Activated CD4-positive, alpha-beta T cell treated with anti-CD3 and anti-CD28 coated beads, Interleukin-2, amount 50 U/mL, for 16 hours (primary cell): ENCODE measurements at regions not wholly inside any gene's neighbourhood (a gene's known extent, or its start where the extent isn't known, plus 50 kb on each side); places are given as distances from the start of the nearest gene placed in this dataset.

Source experiments
- DNase-seq: peaks from one replicate; pipeline ENCODE4 v3.0.0-alpha.2; 2020

DNA sequence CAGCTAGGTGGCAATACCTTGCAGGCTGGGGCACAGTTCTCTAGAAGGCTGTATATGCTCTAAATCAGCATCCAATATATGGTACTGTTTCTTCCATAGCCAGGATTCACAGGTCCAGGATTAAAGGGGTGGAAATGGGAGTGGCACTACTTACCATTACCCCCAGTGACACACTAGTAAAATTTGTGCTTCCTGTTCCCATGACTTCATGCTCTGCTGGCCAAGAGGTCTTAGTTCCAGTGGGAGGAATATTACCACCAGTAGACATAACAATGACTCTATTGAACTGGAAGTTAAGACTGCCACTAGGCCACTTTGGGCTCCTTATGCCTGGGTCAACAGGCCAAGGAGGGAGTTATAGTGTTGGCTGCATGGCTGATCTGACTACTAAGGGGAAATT, 174.3 kb upstream of the TNFAIP3 start:
- no peak for DNase-seq

DNA sequence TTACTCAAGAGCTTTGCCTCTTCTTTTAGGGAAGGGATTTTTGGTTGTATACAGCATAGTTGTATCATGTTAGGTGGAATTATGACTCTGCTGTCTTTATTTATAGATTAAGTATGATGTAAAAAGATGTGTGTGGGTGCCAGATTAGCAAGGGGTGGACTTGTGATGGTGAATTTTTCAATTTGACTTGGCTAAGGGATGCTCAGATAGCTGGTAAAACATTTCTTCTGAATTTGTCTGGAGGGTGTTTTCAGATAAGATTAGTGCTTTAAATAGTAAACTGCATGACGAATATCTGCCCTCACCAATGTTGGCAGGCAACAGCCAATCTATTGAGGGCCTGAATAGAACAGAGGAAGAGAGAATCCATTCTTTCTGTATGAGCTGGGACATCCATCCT, 173.3 kb upstream of the TNFAIP3 start:
- no peak for DNase-seq

DNA sequence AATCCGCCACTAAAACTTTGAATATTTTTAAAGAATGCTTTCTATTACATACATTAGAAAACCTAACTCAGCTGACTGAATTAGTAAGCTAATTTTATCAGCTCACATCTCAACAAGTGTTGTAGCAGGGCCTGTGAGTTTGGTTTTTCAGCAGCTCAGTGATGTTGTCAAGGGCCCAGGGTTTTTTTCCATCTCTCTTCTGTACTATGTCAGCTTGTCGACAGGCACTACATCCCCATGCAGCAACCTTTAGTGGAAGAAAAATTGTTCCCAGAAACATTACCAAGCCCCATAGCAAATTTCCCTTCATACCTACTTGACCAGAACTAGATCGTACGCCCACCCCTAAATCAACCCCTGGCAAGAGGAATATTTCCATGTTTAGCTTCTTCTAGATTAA, 170.3 kb upstream of the TNFAIP3 start:
- DNase-seq = no peak

DNA sequence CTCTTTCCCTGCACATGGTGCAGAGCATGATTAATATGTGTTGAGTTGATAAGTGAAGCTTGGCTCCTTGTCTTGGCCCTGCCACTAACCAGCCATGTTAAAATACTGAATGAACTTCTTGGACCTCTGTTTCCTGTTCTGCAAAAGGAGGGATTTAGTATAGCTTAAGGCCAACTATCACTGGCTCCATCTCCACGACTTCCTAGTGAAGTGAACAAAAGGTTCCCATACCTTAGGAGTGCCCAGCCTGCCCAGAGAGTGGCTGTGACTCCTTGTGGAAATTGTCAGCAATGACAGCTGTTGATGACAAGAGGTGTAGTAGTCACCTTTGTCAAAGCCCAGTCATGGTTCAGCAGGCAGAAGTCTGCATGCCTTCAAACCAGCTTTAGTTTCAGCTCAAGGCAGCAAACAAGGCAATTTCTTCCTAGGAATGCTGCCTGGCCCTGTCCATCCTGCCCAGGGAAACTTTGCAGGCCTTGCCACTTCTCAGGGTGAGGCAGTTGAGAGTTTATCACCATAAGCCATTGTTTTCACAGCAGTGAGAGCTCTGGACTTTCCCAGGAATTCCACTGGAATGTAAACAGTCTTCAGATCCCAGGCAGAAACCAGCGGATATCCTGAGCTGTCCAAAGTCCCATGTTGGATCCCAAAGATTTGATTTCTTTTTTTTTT, 169.7 kb upstream of the TNFAIP3 start:
- DNase-seq = no peak

DNA sequence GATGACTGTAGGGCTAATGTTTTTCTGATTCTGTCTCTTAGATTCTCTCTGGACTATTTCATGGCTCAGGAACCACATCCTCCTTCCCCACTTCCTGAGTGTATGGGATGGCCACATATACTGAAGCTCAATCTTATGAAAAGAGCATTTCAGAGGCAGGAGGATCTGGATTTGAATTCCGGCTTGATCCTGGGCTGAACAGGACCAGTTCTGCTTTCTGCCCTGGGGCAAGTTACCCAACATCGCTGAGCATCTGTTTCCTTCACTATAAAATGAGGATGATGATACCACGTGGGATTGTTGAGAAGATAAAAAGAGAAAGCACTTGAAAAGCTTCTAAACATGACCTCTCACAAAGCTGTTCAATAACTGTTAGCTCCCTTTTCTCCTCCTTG, 168.4 kb upstream of the TNFAIP3 start:
- DNase-seq = no peak

DNA sequence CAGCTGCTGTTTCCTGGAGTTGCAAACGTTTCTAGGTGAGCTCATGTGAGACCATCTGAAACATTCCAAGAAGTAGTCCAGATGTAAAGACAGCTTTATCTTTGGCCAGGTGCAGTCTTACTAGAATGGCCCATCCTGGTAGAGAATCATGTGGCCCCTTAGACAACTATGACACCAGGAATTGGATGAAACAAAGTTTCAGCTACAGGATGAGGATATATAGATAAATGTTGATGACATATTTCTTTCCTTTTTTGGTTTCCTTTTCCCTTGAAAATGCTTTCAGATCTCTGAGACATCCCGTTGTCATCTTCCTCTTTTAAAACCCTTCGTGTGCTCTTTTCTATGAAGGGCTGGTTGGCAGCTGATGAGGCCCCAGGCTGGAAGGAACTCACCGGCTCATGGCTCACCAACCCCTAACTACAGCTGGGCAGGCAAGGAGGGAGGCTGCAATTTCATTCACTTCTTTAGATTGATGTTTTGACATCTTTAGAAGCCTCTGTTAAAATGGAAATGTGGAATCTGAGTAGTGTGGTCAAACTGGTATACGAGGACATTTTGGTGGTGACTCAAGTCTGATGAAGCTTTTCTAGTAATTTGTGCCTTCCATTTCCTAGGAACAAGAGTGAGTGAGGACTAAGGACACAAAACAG, 167.9 kb upstream of the TNFAIP3 start:
- peak; percentile 66 for DNase-seq

DNA sequence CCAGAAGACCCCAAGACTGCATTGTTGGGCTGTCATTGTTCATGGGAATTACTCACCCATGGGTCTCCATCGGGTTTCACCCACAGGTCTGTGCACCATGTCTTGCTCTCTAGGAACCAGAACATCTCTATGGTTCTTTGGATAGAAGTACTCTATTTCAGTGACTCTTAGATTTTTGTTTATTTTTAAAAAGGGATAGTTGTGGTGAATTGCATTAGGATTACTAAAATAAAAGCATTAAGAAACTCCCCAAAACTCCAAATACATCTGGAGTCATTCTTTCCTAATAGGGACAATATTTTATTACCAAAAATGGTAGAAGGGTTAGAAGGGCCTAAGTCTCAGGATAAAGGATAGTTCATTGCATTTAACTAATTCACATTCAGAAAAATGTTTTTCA, 166.9 kb upstream of the TNFAIP3 start:
- no peak for DNase-seq

DNA sequence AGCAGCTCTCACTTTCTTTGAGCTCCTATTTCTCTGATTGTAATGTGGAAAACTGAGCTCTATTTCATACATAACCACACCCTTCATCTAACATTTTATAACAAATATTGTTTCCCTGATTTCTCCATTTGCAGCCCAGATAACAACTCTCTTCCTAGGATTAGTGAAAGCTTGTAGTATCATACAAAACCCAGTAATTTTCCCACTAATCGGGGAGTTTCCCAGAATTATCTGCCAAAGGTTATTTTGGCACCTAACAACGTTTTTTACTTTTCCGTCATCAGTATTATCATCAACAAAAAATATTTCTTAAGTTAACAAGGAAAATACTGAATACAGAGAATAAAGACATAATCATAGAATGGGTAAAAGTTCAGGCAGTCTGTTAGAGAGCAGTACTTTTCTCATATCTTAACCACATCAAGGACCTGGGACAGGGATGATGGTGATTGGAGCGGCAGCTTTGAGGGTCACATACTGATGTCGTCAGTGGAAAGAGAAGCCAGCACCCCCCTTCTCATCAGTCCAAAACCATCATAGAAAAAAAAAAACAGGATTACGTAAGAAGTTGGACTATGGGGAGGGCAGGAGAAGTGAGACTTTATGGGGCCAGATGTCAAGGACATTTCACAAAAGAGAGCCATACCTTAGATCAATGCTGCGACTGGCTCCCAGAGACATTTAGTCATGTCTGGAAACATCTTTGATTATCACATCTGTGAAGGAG, 166.1 kb upstream of the TNFAIP3 start:
- DNase-seq = no peak

DNA sequence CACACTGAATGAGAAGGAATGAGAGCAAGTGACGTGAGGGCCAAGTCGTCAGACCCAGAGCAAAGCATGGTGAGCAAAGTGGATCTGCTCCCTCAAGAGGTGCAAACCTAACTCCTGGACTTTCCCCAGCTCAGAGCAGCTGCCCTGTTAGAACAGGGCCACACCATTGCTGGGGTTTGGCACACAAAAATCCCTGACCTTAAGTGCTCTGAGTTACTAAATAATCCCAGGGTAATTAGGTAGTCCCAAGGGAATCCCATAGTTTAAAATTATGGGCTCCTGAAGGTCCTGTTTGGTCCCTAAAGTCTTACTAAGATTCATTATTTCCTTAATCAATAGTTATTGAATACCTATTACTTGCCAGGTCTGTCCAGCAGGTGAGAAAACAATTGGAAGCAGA, 165.1 kb upstream of the TNFAIP3 start:
- no peak for DNase-seq

DNA sequence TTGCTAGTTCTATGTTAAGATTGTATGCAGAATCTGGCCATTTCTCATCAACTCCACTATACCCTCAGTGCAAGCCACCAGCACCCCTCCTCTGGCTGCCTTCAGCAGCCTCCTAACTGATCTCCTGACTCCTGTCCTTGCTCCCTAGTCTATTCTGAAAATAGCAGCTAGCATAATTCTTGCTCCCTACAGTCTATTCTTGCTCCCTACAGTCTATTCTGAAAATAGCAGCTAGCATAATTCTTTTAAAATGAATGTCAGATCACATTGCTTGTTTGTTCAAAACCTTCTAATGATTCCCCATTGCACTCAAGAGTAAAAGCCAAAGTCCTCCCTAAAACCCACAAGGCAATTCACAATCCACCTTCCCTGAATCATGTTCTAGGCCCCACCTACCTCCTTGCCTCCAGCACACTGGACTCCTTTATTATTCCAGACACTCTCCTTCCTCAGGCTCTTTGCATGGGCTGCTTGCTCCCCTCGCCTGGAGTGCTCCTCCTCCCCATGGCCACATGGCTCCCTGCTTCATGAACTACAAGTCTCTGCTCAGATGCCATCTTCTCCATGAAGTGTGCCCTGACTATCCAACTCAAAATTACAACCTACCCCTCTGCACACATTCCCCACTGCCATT, 164.2 kb upstream of the TNFAIP3 start:
- DNase-seq = no peak

DNA sequence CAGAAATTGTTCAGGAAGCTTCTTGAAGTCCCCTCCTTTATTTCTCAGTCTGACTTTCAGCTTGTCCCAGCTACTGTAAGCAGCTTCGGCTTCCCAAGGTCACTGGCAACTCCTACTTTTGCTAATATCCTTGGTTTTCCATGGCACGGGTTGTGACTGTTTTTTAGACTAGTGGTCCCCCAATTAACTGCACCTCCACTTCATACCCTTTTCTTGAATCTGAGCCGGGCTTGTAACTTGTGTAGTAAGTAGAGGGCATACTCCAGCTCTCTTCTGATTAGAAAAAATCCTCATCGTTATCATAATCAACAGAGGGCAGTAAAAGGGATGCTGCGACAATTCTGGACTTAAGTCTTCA, 162.3 kb upstream of the TNFAIP3 start:
- DNase-seq = no peak

DNA sequence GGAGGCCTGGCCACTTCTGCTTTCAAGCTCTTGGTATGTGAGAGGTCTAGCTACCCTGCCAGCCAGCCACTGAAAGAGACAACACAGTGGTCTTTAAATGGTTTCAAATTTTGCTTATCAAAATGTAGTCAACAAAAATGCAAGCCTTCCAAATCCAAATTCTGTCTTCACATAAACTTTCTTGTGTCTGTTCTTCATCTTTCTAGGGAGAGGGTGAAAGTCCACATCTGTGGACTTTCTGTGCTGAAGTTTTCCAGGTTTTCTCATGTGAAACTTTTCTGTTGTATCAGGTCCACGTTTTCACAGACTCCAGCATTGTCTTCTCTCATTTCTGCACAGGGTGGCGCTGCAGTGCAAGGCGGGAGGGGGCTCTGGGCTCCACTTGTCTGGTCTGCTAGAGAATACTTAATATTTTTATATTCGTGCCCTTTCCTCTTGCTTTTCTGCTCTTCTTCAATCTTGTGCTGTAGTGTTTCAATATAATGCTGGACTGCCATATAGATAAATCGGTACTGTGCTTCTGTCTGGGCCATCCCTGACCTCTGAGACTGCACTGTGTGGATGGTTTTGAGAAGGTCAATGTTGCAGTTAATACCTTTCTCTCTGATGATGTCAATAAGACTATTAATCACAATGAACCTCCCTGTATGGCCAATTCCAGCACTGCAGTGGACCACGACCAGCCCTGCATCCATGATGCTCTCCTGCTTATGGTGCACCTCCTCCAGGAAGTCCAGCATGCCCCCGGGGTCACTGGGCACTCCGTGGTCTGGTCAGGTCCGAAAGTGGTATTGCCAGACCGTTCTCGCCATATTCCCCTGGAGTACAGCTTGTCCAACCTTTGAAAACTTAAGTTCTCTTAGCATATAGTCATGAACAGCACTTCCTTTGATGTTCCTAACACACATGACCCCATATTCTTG, 161.6 kb upstream of the TNFAIP3 start:
- peak; percentile 74 for DNase-seq

DNA sequence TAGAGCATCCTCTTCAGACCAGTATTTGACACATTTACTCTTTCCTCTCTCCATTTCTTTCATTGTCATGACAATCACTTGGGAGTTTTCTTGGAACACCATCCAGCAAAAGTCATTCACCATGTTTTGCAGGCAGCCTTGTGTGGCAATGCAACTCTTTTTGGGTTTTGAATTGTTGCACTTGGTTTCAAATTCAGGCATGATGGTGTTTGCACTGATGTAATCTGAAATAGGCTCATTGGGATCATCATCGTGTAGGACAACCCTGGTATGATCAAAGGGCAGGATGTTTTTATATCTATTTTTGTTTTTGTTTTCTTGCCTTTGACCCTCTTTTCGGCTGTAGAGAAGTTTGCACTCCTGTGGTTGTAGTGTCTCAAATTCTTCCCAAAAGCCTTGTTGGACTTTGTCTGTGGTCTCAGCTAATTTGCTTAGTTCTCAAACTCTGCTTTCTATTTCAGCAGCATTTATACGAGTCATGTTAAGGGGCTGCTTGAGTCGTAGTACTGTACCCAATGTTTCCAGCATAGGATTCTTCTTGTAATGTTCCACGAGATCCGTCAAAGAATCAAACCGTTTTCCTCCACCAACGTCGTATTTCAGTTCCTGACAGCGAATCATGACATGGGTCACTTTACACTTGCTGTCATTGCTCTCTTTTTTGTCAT, 160.8 kb upstream of the TNFAIP3 start:
- DNase-seq = no peak

DNA sequence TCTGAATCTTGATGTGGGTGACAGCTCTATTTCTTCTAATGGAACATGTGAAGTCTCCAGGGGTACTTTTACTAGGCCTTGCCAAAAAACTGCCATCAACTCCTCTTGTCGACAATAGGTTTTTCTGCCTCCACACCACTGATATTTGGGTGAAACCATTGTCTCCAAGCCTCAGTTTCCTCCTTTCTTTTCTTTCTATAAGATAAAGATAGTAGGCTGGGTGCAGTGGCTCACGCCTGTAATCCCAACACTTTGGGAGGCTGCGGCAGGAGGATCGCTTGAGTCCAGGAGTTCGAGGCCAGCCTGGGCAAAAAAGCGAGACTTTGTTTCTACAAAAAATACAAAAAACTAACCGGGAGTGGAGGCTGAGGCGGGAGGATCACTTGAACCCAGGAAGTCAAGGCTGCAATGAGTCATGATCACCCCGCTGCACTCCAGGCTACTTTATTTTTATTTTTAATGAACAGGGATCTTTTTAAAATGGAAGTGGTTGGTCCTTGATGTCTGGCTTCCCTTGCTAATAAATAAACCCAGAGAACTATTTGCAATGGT, 159.9 kb upstream of the TNFAIP3 start:
- no peak for DNase-seq

DNA sequence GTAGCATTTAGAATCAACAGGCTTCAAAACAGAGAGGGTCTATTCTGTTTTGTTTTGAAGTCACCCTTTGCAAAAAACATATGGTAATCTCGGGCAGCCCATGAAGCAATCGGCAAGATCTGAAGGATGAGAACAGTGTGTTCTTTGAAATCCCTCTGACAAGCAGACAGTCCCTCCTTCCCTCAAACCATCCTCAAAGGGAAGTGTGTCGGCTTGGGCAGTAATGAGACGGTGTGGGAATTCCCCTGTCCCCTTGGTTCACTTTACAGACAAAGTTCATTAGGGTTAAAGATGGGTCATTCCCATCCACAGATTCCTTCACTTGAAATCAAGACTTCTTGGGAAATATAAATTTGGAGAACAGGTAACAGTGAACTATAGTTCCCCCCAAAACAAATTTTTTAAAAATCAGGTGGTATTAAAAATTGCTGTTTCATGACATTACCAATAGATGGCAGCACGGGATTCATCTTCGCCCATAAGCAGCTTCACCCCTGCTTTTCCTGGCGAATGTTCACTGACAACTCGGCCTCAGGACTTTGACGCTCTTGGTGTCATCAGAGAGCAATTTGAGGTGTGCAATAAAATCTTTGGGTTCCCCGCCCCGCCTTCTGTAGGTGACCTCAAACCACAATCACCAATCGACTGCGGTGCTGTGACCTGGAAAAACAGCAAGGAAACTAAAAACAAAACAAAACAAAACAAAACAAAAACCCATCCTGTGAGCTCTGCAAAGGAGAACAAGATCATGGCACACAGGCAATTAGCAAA, 159.3 kb upstream of the TNFAIP3 start:
- DNase-seq = peak; percentile 94

DNA sequence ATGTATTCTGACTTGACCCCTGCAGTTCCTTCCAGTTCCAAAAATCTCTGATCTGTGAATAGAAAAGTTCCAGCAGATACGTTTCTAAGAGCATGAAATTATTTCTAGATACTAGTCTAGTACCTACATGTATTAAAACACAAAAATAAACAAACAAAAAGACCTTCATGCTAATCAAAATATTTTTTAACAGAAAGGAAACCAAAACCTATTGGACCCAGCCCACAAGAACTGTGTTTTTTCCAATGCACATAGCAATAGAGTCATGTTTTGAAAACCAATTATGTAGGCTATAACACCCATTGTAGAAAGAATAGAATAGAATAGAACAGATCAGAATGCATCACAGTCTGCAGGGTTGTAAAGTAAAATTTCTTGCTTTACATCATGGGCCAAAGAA, 158.6 kb upstream of the TNFAIP3 start:
- DNase-seq = no peak

DNA sequence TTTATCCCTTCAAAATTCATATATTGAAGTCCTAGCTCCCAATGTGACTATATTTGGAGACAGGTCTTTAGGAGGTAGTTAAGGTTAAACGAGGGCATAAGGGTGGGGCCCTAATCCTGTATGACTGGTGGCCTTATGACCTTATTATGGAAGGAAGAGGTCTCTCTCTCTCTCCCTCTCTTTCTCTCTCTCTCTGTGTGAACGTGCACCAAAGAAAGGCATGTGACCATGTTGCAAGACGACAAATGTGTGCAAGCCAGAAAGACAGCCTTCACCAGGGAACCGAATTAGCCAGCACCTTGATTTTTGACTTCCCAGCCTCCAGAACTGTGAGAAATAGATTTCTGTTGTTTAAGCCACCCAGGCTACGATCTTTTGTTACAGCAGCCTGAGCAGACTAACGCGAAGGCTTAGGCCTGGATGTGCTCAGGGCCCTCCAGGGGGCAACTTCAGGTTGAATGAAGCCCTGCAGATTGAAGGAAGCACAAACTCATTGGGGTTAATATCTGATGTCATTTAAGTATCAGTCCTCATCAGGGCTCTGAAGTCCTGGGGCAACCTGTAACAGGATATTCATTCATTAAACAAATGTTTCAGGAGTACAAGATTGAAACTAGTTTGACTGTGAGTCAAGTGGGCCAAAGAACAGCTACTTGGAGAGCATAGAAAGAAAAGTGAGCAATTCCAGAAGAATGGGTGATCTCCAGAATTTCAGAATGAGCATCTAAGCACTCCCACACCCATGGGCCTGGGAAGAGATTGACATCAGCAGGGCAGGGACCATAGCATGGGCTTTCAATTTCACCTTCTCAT, 157.4 kb upstream of the TNFAIP3 start:
- peak; percentile 68 for DNase-seq

DNA sequence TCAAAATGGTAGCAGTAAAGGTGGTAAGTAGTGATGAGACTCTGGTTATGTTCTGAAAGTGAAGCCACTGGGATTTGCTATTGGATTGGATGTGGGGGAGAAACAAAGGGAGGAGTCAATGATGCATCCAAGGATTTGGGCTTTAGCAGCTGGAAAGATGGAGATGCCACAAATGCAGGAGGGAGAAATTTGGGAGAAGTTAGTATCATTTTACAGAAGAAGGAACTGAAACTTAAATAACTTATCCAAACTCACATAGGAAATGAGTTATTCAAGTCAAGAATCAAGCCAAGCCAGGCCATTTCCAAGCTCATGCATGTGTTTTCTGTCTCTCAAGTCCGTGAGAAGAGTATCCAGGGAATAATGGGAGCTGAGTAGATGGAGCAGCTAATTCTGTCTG, 155.1 kb upstream of the TNFAIP3 start:
- DNase-seq = no peak

DNA sequence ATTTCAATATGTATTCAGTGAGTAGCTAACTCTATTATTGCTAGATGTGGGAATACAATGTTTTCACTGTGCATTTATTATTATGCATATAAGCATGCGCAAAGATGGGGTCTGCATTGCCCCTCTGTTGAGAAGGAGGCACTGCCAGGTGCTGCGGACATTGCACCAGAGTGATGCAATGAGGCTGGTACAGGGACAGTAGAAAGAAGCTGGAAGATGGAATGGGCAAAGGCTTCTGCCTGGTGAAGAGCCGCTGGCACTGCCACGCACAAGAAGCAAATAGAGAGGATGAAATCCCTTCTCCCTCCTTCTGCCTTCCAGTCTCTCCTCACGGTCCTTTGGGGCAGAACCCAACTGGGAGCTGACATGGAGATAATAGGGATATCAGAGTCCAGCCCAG, 154.5 kb upstream of the TNFAIP3 start:
- DNase-seq = no peak

DNA sequence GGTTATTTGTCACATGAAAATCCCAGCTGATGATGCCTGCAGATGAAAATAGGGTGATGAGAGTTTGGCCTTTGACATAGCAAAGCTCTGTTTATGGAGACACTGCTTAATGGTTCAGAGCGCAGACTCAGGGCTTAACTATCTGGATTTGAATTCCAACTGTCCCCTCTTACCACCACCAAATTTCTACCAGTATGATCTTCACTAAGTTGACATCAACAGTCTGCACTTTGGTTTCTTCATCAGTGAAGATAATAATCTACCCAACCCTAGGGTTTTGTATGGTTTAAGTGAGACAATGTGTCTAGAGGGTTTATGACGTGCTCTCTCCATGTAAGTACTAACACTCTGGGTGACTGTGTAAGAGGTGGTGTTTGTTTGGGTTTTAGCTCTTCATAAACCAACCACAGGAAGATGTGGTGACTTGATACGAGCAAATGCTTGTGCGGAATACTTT, 151.4 kb upstream of the TNFAIP3 start:
- peak; percentile 73 for DNase-seq
